GM19397 (cell line): ENCODE measurements at regions not wholly inside any gene's neighbourhood (a gene's known extent, or its start where the extent isn't known, plus 50 kb on each side); places are given as distances from the start of the nearest gene placed in this dataset.

Experiments used
- ATAC-seq: cut with Tn5 transposase; IDR thresholded peaks from one replicate; pipeline ENCODE4 v1.9.1; 2021; ENCODE audit warnings: mild to moderate bottlenecking, moderate library complexity; ENCODE audit not compliant: unreplicated experiment

GRCh38 chr4:114173968-114174367 is 194.5 kb upstream of the ARSJ start:
- no peak for ATAC-seq

- ATAC-seq, result no peak
These were observed 198.2 kb upstream of the ARSJ start for GRCh38 chr4:114177628-114178027.

- ATAC-seq, result no peak
These were observed 198.9 kb upstream of the ARSJ start for GRCh38 chr4:114178392-114178791.

GRCh38 chr4:114180481-114180880 is 201.0 kb upstream of the ARSJ start:
- no peak for ATAC-seq

GRCh38 chr4:114184901-114185300 is 205.5 kb upstream of the ARSJ start:
- no peak for ATAC-seq

GRCh38 chr4:114187592-114187991 is 208.1 kb upstream of the ARSJ start:
- no peak for ATAC-seq

- ATAC-seq, result no peak
These were observed 212.0 kb upstream of the ARSJ start for GRCh38 chr4:114191496-114191895.

GRCh38 chr4:114192854-114193253 is 213.4 kb upstream of the ARSJ start:
- ATAC-seq, result no peak

DNA sequence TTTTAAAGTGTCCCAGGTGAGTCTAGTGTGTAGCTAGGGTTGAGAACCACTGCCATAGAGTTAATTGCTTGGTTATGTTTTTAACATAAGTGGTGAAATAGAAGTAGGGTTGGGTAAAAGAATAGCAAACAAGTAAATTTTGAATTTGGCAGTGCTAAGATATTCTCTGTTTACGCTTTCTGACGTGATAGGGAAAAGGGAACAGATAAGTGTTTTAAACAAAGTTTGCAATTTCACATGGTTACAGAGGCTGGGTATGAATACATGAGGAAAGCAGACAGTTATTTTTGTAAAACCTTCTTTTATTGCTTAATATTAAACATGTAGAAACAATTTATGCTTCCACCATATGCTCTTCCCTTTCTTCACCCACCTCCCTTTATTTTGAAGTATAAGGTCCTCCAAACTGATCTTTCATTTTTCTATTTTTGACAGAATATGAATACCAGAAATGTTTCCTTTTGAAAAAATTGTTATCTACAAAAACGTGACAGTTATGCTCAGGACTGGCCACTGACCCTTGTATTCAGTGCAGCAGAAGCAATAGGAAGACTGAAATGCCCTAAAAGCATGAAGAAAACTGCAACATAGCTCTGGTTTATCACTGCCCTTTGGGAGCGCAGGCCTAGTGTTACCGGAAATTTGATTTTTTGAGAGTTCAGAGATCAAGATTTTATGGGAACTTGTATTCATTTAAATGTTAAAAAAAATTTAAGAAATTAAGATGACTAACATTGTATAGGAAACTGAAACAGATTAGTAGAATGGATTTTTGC is 214.4 kb upstream of the ARSJ start:
- no peak for ATAC-seq

- ATAC-seq, result no peak
These were observed 217.2 kb upstream of the ARSJ start for GRCh38 chr4:114196606-114197005.

DNA sequence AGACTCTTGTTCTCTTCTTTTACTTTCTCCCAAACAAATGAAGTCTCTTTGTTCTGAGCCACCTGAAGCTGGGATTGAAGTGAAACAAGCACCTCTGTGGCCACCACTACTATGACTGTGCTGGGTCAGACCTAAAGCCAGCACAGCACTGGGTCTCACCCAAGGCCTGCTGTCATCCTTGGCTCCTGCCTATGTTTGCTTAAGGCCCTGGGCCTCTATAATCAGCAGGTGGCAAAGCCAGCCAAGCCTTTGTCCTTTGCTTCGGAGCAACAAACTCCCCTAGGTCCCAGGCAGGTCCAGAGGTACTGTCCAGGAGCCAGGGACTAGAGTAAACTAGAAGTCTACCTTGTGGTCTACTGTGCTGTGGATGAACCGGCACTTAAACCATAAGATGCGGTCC is 220.6 kb upstream of the ARSJ start:
- no peak for ATAC-seq

- no peak for ATAC-seq
These were observed 225.8 kb upstream of the ARSJ start for GRCh38 chr4:114205261-114205660.

DNA sequence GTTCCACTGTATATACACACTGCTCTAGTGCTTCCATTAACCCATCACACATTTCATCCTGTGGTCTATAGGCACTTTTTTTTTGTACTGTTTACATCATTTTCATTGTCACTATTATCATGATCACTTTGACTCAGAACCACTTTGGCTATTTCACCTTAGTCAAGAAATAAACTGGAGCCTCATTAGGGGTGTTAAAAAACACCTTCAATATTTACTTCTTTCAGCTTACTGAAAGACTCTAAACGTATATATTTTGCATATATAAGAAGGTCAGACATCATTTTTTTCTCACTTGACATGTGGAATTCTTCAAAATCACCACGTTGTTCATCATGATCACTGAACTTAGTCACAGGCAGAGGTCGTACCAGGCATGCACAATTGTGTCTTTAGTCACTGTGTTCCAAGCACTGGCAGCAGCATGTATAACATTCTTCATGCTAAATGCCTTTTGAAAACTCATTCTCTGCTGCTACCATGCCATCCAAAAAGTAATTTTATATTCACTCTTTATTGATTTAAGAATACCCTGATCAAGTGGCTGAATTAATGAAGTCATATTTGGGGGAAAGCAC is 229.2 kb upstream of the ARSJ start:
- no peak for ATAC-seq

- ATAC-seq, result peak; percentile 74
These were observed 230.1 kb upstream of the ARSJ start for GRCh38 chr4:114209584-114209983.

DNA sequence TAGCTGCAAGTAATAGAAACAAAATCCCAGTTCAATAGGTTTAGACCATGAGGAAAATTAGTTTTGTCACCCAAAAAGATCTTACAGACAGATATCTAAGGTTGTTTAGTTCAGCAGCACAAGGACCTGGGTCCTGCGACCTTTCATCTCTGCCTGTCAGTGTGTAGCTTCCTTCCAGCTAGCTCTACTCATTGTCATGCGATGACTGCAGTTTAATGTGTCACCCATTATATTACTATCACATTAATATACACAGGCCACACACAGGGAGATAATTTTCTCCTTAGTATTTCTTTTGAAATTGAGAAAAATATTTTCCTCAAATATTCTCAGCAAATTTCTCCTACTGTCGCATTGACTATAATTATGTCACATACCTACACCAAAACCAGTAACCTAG is 232.1 kb upstream of the ARSJ start:
- no peak for ATAC-seq

DNA sequence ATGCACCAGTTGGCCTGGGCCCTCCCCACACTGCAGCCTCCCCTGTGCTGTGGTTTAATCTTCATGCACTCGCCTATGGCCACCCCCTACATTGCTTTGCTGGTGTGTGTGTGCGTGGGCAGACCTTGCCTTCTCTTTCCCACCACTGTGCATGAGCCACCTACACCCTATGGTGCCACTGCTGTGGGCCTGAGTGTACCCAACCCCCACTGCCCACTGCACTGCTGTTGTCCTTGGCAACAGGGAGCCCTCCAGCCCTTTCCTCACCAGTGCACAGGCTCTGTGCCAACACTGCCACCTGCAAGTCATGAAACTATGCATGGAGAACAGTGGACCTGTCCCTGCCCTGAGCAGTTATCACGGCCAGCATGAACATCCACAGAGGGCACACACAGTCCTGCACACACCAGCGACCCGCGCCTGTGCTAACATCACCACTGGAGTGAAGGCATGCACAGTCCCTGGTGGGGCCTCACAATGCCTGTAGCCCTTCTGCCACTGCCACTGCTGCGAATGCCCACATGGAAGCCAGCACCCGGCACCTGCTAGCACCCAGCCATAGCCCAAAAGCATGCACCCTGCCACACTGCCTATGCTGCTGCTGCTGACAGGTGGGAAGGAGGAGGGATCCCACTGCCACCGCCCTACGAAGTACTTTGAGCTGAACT is 237.8 kb upstream of the ARSJ start:
- ATAC-seq, result no peak

DNA sequence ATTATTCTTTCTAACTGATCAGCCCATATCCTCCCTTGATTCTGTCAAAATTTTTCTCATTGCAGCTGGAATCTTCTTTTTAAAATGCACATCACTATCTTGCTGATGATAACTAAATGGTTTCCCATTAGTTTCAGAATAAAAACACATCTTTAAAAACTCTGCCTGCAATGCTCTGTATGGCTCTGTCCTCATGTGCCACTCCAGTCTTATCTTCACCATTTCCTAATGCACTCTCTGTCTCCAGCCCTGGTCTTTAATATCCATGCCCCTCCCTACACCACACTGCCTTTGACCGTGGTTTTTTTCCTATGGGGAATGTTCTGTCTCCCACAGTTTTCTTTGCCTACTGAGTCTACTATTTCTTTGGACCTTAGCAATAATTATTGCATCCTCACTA is 244.1 kb upstream of the ARSJ start:
- no peak for ATAC-seq

DNA sequence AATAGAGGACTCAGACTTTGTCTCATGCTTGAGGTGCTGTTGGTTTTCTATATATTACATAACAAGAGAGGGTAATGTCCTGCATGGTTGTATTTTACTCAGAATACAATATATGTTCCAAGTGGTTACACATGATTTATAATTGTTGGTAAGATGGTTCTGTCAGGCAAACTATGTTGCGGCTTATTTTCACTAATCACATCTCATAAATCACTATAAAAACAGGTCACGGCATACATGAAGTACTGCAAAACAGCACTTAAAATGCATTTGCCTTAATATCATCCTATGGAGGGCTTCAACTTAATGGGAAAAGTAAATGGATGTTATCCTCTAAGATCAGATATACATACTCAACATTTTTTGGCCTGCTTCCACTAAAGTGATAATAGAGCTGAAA is 246.0 kb upstream of the ARSJ start:
- no peak for ATAC-seq

GRCh38 chr4:114226179-114226578 is 246.7 kb upstream of the ARSJ start:
- no peak for ATAC-seq

- no peak for ATAC-seq
These were observed 247.7 kb upstream of the ARSJ start for GRCh38 chr4:114226968-114227760.

DNA sequence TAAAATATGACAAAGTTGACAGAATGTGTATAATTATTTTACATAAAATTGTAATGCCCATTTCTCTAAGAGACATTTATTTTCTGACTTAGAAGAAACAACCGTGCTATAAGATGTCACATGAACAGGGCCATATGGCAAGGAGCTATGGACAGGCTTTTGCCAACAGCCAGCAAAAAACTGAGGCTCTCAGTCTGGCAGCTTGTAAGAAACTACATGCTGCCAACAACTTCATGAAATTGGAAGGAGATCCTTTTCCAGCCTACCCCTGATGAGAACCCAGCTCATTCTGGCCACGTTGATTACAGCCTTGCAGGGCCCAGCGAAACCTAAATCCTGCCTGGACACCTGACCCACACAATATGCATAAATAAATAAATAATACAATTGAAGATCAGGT is 250.3 kb upstream of the ARSJ start:
- no peak for ATAC-seq
